ENCODE measurements at regions not wholly inside any gene's neighbourhood (a gene's known extent, or its start where the extent isn't known, plus 50 kb on each side); places are given as distances from the start of the nearest gene placed in this dataset.
"Not testable (repeated sequence)": the region's sequence is repeated elsewhere in the genome, so short reads cannot be mapped to it uniquely, and the experiment has no call there.

DNA sequence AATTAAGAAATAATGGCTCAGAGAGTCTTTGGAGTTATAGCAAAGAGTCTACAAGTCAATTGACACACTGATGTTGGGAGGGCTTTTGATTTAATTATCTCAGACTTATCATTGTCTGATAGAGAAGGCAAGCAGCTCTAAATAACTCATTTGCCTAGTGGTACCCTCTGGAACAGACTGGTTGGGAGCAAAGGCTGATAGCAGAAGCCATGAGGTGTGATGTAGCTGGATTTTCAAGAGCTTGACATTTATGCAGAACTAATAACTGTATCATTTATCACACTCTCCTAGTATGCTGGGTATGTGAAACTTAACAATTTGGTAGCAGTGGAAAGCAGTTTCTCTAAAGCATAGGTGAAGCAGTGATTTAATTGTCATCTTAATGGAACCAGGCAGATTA lies 380.6 kb downstream of the TENT5A start:
- DNase-seq (ENCODE audit: low read depth in 2 of 2): no peak
- no peak overlapping the region for H3K4me3 ChIP-seq (replicated peaks in 1 of 2; ENCODE audit: low read depth in 2 of 2, low read length in 2 of 2)
- TF ChIP-seq, protein P1, sequence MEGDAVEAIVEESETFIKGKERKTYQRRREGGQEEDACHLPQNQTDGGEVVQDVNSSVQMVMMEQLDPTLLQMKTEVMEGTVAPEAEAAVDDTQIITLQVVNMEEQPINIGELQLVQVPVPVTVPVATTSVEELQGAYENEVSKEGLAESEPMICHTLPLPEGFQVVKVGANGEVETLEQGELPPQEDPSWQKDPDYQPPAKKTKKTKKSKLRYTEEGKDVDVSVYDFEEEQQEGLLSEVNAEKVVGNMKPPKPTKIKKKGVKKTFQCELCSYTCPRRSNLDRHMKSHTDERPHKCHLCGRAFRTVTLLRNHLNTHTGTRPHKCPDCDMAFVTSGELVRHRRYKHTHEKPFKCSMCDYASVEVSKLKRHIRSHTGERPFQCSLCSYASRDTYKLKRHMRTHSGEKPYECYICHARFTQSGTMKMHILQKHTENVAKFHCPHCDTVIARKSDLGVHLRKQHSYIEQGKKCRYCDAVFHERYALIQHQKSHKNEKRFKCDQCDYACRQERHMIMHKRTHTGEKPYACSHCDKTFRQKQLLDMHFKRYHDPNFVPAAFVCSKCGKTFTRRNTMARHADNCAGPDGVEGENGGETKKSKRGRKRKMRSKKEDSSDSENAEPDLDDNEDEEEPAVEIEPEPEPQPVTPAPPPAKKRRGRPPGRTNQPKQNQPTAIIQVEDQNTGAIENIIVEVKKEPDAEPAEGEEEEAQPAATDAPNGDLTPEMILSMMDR (IDR thresholded peaks at IDR 0.05; ENCODE audit: low read depth, low read length): no peak

DNA sequence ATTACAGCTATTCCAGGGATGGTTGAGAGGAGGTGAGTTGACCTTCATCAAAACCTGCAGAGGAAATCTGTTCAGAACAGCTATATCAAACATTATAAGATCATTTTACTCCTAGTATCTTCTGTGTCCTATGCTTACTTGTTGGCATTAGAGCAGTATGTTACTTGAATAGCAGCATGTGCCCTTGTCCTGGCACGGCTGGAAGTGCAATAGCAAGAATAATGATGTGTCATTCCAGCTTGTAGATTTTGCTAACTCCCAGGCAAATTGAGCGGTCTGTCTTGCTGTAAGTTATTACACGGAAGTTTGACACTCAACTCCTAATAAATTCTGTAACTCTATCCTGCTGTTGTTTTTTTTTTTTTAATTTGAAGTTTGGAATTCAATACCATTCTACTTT lies 385.5 kb downstream of the TENT5A start:
- no peak overlapping the region for H3K4me3 ChIP-seq (replicated peaks in 1 of 2; ENCODE audit: low read depth in 2 of 2, low read length in 2 of 2)
- DNase-seq (ENCODE audit: low read depth in 2 of 2): no peak
- TF ChIP-seq, protein P1 (IDR thresholded peaks at IDR 0.05; ENCODE audit: low read depth, low read length): no peak

DNA sequence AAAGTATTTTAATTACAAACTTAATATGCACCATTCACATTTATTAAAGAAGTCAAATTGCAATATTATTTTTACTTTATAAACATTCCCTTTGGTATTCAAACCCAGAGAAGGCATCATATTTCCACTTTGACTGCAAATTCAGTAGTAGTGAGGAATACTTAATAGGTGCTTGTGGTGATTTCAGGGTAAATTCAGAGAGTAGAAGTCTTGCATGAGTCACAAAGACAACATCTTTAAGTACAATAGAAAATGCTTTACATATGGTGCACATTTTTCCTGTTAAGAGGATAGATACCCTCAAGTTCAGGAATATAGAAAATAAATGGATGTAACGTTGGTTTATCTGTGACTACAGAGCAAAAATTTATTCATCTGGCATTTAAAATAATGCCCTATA lies 390.2 kb downstream of the TENT5A start:
- no peak overlapping the region for H3K4me3 ChIP-seq (replicated peaks in 1 of 2; ENCODE audit: low read depth in 2 of 2, low read length in 2 of 2)
- DNase-seq (ENCODE audit: low read depth in 2 of 2): peak in 1 of 2 donors; percentile 51
- TF ChIP-seq, protein P1 (IDR thresholded peaks at IDR 0.05; ENCODE audit: low read depth, low read length): no peak

DNA sequence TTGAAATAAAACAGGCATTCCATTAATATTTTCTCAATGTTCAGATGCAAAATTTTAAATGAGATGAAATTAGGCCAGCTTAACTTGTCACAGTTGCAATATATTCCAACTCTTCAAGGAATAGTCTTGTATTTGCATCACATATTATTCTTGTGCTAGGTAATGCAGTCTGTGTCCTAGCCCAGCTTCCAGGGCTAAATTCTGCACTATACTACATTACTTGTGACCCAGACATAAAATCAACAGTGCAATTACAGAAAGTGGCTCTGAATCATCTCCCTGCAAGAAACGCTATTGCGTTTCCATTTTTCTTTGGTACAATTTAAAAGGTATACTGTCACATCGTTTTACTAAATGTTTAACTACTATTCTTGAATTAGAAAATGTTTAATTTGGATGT lies 399.2 kb downstream of the TENT5A start:
- no peak for DNase-seq (ENCODE audit: low read depth in 2 of 2)
- TF ChIP-seq, protein P1 (IDR thresholded peaks at IDR 0.05; ENCODE audit: low read depth, low read length): no peak
- no peak overlapping the region for H3K4me3 ChIP-seq (replicated peaks in 1 of 2; ENCODE audit: low read depth in 2 of 2, low read length in 2 of 2)

DNA sequence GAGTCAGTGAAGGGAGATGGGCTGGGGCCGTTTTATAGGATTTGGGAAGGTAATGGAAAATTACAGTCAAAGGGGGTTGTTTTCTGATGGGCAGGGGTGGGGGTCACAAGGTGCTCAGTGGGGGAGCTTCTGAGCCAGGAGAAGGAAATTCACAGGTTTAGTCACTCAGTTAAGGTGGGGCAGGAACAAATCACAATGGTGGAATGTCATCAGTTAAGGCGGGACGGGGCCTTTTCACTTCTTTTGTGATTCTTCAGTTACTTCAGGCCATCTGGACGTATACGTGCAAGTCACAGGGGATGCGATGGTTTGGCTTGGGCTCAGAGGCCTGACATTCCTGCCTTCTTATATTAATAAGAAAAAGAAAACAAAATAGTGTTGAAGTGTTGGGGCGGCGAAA lies 408.5 kb downstream of the TENT5A start:
- not testable (repeated sequence) for H3K4me3 ChIP-seq (replicated peaks in 1 of 2; ENCODE audit: low read depth in 2 of 2, low read length in 2 of 2)

DNA sequence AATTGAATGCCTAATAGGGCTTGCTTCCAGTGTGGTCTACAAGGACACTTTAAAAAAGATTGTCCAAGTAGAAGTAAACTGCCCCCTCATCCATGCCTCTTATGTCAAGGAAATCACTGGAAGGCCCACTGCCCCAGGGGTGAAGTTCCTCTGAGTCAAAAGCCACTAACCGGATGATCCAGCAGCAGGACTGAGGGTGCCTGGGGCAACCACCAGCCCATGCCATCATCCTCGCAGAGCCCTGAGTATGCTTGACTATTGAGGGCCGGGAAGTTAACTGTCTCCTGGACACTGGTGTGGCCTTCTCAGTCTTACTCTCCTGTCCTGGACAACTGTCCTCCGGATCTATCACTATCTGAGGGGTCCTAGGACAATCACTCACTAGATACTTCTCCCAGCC lies 411.5 kb downstream of the TENT5A start:
- TF ChIP-seq, protein P1 (IDR thresholded peaks at IDR 0.05; ENCODE audit: low read depth, low read length): no peak
- no peak for DNase-seq (ENCODE audit: low read depth in 2 of 2)
- no peak overlapping the region for H3K4me3 ChIP-seq (replicated peaks in 1 of 2; ENCODE audit: low read depth in 2 of 2, low read length in 2 of 2)

More for the DNA sequence above, 408.5 kb downstream of the TENT5A start:
- DNase-seq (ENCODE audit: low read depth in 2 of 2): not testable (repeated sequence)

DNA sequence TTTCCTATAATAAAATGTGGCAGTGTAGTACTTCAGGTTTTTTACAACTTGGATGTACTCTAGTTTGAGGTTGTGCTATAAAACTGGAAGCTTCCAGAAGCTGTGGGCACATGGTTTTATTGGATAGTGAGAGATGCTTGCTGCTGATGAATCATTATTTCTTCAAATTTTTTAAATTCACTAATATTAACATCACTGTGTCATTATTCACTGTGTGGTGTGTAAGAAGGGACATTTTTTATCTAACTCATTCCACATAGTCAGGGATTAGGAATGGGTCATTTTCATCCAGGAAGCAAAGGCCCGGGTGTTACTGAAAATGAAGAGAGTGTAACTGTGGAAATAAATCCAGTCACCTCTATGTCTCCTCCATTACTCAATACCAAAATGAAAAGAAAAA lies 421.0 kb downstream of the TENT5A start:
- TF ChIP-seq, protein P1 (IDR thresholded peaks at IDR 0.05; ENCODE audit: low read depth, low read length): no peak
- H3K4me3 ChIP-seq (replicated peaks in 1 of 2; ENCODE audit: low read depth in 2 of 2, low read length in 2 of 2): no peak overlapping the region
- peak; percentile 1 to 66 for DNase-seq (ENCODE audit: low read depth in 2 of 2)

All from cardiac fibroblast (primary cell).